SK-N-SH (cell line): ENCODE measurements at regions not wholly inside any gene's neighbourhood (a gene's known extent, or its start where the extent isn't known, plus 50 kb on each side); places are given as distances from the start of the nearest gene placed in this dataset.

Experiments used
- CTCF ChIA-PET: fragments of 300-600, 350-600 bp; formaldehyde crosslinking; extraction: SDS; loops from one replicate; lab custom pipeline; 2021; lab: Yijun Ruan, JAX
- POLR2A ChIA-PET: fragments of 350-600 bp; sonication (Branson Sonifier 250); formaldehyde crosslinking; extraction: SDS; loops from one replicate; lab custom pipeline; 2020; ENCODE audit warnings: antibody characterized with exemption, inconsistent platforms; lab: Yijun Ruan, JAX
- DNase-seq: peaks from one replicate; pipeline ENCODE4 v3.0.0; 2012
- H2AFZ ChIP-seq: fragments of 200-600 bp; sonication (generic); 2 replicates; pipeline ENCODE4 v1.8.1; 2016; ENCODE audit warnings: antibody characterized with exemption, mild to moderate bottlenecking, low read depth
- H3F3A ChIP-seq: fragments of 200-600 bp; sonication (generic); replicated peaks from 2 replicates; pipeline ENCODE3; 2016; ENCODE audit warnings: antibody characterized with exemption, mild to moderate bottlenecking; ENCODE audit not compliant: insufficient read depth
- H3K27ac ChIP-seq, 2 experiments: fragments of 200-500 bp in 1 of 2; fragments of 200-600 bp in 1 of 2; sonication (Bioruptor generic) in 1 of 2; sonication (generic), shearing (Covaris generic) in 1 of 2; 2 replicates each; pipeline versions ENCODE4 v1.5.1 to v1.6.1; 2014 to 2016; ENCODE audit warnings: low read depth in 2 of 2, inconsistent platforms in 1 of 2, low read length in 1 of 2, mild to moderate bottlenecking in 1 of 2, mixed read lengths in 1 of 2
- H3K27me3 ChIP-seq: fragments of 200-600 bp; sonication (generic), shearing (Covaris generic); 2 replicates; pipeline ENCODE4 v1.6.1; 2016; ENCODE audit warnings: mixed run types; ENCODE audit not compliant: insufficient read depth
- H3K36me3 ChIP-seq, 2 experiments: fragments of 200-500 bp in 1 of 2; fragments of 200-600 bp in 1 of 2; sonication (Bioruptor generic) in 1 of 2; sonication (generic) in 1 of 2; replicated peaks in 1 of 2; 2 replicates each; pipeline versions ENCODE3 to v1.5.1; 2014 to 2016; ENCODE audit warnings: low read length in 1 of 2, mild to moderate bottlenecking in 1 of 2; ENCODE audit not compliant: insufficient read depth in 2 of 2, control insufficient read depth in 1 of 2
- H3K4me1 ChIP-seq, 2 experiments: fragments of 200-500 bp in 1 of 2; fragments of 200-600 bp in 1 of 2; sonication (Bioruptor generic) in 1 of 2; sonication (generic), shearing (Covaris generic) in 1 of 2; 2 replicates each; pipeline versions ENCODE4 v1.5.1 to v1.6.1; 2014 to 2016; ENCODE audit warnings: low read depth in 1 of 2, low read length in 1 of 2, mixed run types in 1 of 2; ENCODE audit not compliant: insufficient read depth in 2 of 2, control insufficient read depth in 1 of 2
- H3K4me2 ChIP-seq: fragments of 200-600 bp; sonication (generic), shearing (Covaris generic); 2 replicates; pipeline ENCODE4 v1.6.1; 2017; ENCODE audit warnings: mixed run types
- H3K4me3 ChIP-seq, 2 experiments: fragments of 200-500 bp in 1 of 2; fragments of 200-600 bp in 1 of 2; sonication (Bioruptor generic) in 1 of 2; sonication (generic), shearing (Covaris generic) in 1 of 2; 2 replicates each; pipeline versions ENCODE4 v1.5.1 to v1.8.1; 2014 to 2016; ENCODE audit warnings: low read depth in 2 of 2, inconsistent platforms in 1 of 2, low read length in 1 of 2, mild to moderate bottlenecking in 1 of 2, mixed read lengths in 1 of 2, moderate library complexity in 1 of 2
- H3K79me2 ChIP-seq: fragments of 200-600 bp; sonication (generic); 2 replicates; pipeline ENCODE4 v1.8.1; 2017; ENCODE audit warnings: mild to moderate bottlenecking; ENCODE audit not compliant: insufficient read depth
- H3K9ac ChIP-seq: fragments of 200-600 bp; sonication (generic); 2 replicates; pipeline ENCODE4 v1.6.1; 2017; ENCODE audit warnings: mixed run types
- H3K9me2 ChIP-seq: fragments of 200-600 bp; sonication (generic); 2 replicates; pipeline ENCODE4 v1.6.1; 2017; ENCODE audit warnings: mixed run types
- H3K9me3 ChIP-seq: fragments of 200-600 bp; sonication (generic); 2 replicates; pipeline ENCODE4 v1.6.1; 2017; ENCODE audit warnings: mixed run types, mild to moderate bottlenecking, moderate library complexity
- H4K20me1 ChIP-seq: fragments of 200-600 bp; sonication (generic); 2 replicates; pipeline ENCODE4 v1.6.1; 2017; ENCODE audit warnings: mild to moderate bottlenecking, mixed run types; ENCODE audit not compliant: insufficient read depth
- CHD2 ChIP-seq: fragments of 150-350 bp; IDR thresholded peaks from 2 replicates; pipeline ENCODE4 v1.6.1; 2018; ENCODE audit warnings: low read length; ENCODE audit not compliant: partially characterized antibody
- EP300 ChIP-seq, 2 experiments: IDR thresholded peaks; 2 replicates each; pipeline versions ENCODE4 v1.4.0 to v1.6.1; 2012; ENCODE audit warnings: borderline replicate concordance in 1 of 2, low read depth in 1 of 2, low read length in 1 of 2
- EZH2phosphoT487 ChIP-seq: fragments of 200-600 bp; sonication (generic); IDR thresholded peaks from 2 replicates; pipeline ENCODE4 v1.6.1; 2017; ENCODE audit warnings: low read depth, mixed run types, mild to moderate bottlenecking, antibody characterized with exemption, moderate library complexity, borderline replicate concordance
- FOSL2 ChIP-seq: IDR thresholded peaks from 2 replicates; pipeline ENCODE4 v1.4.0; 2012; ENCODE audit warnings: low read depth, mild to moderate bottlenecking, moderate library complexity, borderline replicate concordance
- GABPA ChIP-seq: IDR thresholded peaks from 2 replicates; pipeline ENCODE4 v1.4.0; 2012; ENCODE audit warnings: low read depth, mild to moderate bottlenecking
- IRF3 ChIP-seq: fragments of 150-350 bp; IDR thresholded peaks from 2 replicates; pipeline ENCODE4 v1.6.1; 2016; ENCODE audit warnings: mild to moderate bottlenecking, low read depth, low read length
- MEF2A ChIP-seq: IDR thresholded peaks from 2 replicates; pipeline ENCODE4 v1.4.0; 2012; ENCODE audit warnings: low read depth, borderline replicate concordance
- MXI1 ChIP-seq: IDR thresholded peaks from 2 replicates; pipeline ENCODE4 v1.6.1; 2012; ENCODE audit warnings: mild to moderate bottlenecking, low read depth, low read length, improper control_type of control experiment
- NFIC ChIP-seq: IDR thresholded peaks from 2 replicates; pipeline ENCODE4 v1.4.0; 2012; ENCODE audit warnings: borderline replicate concordance
- NRF1 ChIP-seq: IDR thresholded peaks from 2 replicates; pipeline ENCODE4 v1.6.1; 2012; ENCODE audit warnings: low read depth, mild to moderate bottlenecking, low read length
- PBX3 ChIP-seq: IDR thresholded peaks from 2 replicates; pipeline ENCODE4; 2012
- POLR2AphosphoS5 ChIP-seq: IDR thresholded peaks from 2 replicates; pipeline ENCODE4 v1.6.1; 2012; ENCODE audit warnings: low read depth, low read length
- RCOR1 ChIP-seq: fragments of 150-350 bp; IDR thresholded peaks from 2 replicates; pipeline ENCODE4 v1.6.1; 2017; ENCODE audit warnings: antibody characterized with exemption, low read length
- REST ChIP-seq: IDR thresholded peaks from 2 replicates; pipeline ENCODE4 v1.6.1; 2012; ENCODE audit warnings: mild to moderate bottlenecking, low read depth, low read length, moderate library complexity
- RXRA ChIP-seq: IDR thresholded peaks from 2 replicates; pipeline ENCODE4 v1.4.0; 2012; ENCODE audit warnings: low read depth, mild to moderate bottlenecking, borderline replicate concordance
- SMC3 ChIP-seq: IDR thresholded peaks from 2 replicates; pipeline ENCODE4 v1.6.1; 2012; ENCODE audit warnings: low read depth, low read length, improper control_type of control experiment
- TCF12 ChIP-seq: IDR thresholded peaks from 2 replicates; pipeline ENCODE4 v1.4.0; 2012
- TEAD4 ChIP-seq: IDR thresholded peaks from 2 replicates; pipeline ENCODE4 v1.4.0; 2012; ENCODE audit warnings: mild to moderate bottlenecking, borderline replicate concordance; ENCODE audit not compliant: insufficient read depth
- USF2 ChIP-seq: fragments of 150-350 bp; IDR thresholded peaks from 2 replicates; pipeline ENCODE4 v1.6.1; 2017; ENCODE audit warnings: antibody characterized with exemption, low read length, low read depth, borderline replicate concordance
- YY1 ChIP-seq: IDR thresholded peaks from 2 replicates; pipeline ENCODE4 v1.4.0; 2012; ENCODE audit warnings: low read depth, mild to moderate bottlenecking
- WGBS: methylation state at CpG from one replicate; pipeline ENCODE4 v1.1.6; 2017; ENCODE audit warnings: low lambda C conversion rate; 5-methylcytosine and 5-hydroxymethylcytosine counted together

- H2AFZ ChIP-seq, result no peak overlapping the region
- peak; percentile 40 for TF ChIP-seq TCF12
- TF ChIP-seq EZH2phosphoT487, result no peak
- CTCF ChIA-PET, result no interaction called here
- H3K9me3 ChIP-seq, result no peaks in the 10 kb centered on the region
- 60% methylated on average over 2 of the region's 2 CpGs for WGBS
- H3K4me2 ChIP-seq, result no peak overlapping the region
- no peak overlapping the region for H3K9ac ChIP-seq
- peak overlapping the region in 1 of 2 experiments; percentile 21; a peak in 2 of 4 replicates for H3K27ac ChIP-seq
- no peak for DNase-seq
- no peak overlapping the region for H3K4me3 ChIP-seq
- no peaks in the 10 kb centered on the region for H3K36me3 ChIP-seq
- peaks cover 10% of the 10 kb centered on the region for H3F3A ChIP-seq
- no peaks in the 10 kb centered on the region for H3K27me3 ChIP-seq
- peaks cover 0 to 10% of the 10 kb centered on the region in 2 experiments; a peak in 2 of 4 replicates for H3K4me1 ChIP-seq
- H3K9me2 ChIP-seq, result no peaks in the 10 kb centered on the region
- no peaks in the 10 kb centered on the region for H4K20me1 ChIP-seq
- no peaks in the 10 kb centered on the region for H3K79me2 ChIP-seq
- POLR2A ChIA-PET, result no interaction called here
Observed at GRCh38 chr2:150675807-150676206, 188.3 kb upstream of the RND3 start.

GRCh38 chr2:150674283-150674682, 186.8 kb upstream of the RND3 start:
- Histone ChIP-seq H3K27me3 (no peaks in the 10 kb centered on the region), H3K4me2 (no peak overlapping the region), H3K4me3 (no peak overlapping the region), H3K4me1 (peaks cover 0 to 6% of the 10 kb centered on the region in 2 experiments; a peak in 2 of 4 replicates), H3K9ac (no peak overlapping the region), H3F3A (peaks cover 6% of the 10 kb centered on the region), H3K9me3 (no peaks in the 10 kb centered on the region), H3K36me3 (no peaks in the 10 kb centered on the region), H2AFZ (no peak overlapping the region), H3K79me2 (no peaks in the 10 kb centered on the region), H4K20me1 (no peaks in the 10 kb centered on the region), H3K9me2 (no peaks in the 10 kb centered on the region), H3K27ac (peak overlapping the region in 1 of 2 experiments; percentile 61; a peak in 2 of 4 replicates)
- POLR2A ChIA-PET, result no interaction called here
- WGBS, result 41% methylated on average over 3 of the region's 3 CpGs
- CTCF ChIA-PET, result no interaction called here
- no peak for DNase-seq
- no peak for TF ChIP-seq NRF1
- no peak for TF ChIP-seq IRF3
- TF ChIP-seq FOSL2, result peak; percentile 61
- no peak for TF ChIP-seq TEAD4
- no peak for TF ChIP-seq NFIC
- TF ChIP-seq RXRA, result no peak
- TF ChIP-seq PBX3, result no peak
- no peak for TF ChIP-seq MXI1
- TF ChIP-seq YY1, result no peak
- no peak for TF ChIP-seq RCOR1
- TF ChIP-seq USF2, result no peak
- no peak for TF ChIP-seq MEF2A
- no peak for TF ChIP-seq REST
- no peak for TF ChIP-seq GABPA
- peak; percentile 39; the same call in 1 of the 2 replicates for TF ChIP-seq POLR2AphosphoS5
- no peak for TF ChIP-seq SMC3
- TF ChIP-seq CHD2, result no peak
- peak in 1 of 2 experiments; percentile 42; a peak in 1 of 4 replicates for TF ChIP-seq EP300 (IDR thresholded peaks at IDR 0.05; ENCODE audit: borderline replicate concordance in 1 of 2, low read depth in 1 of 2, low read length in 1 of 2)
